Activated CD8-positive, alpha-beta memory T cell treated with anti-CD3 and anti-CD28 coated beads, Interleukin-2, amount 50 U/mL, for 48 hours (primary cell): ENCODE measurements at regions not wholly inside any gene's neighbourhood (a gene's known extent, or its start where the extent isn't known, plus 50 kb on each side); places are given as distances from the start of the nearest gene placed in this dataset.

Experiments
- DNase-seq: peaks from one replicate; pipeline ENCODE4 v3.0.0-alpha.2; 2020

GRCh38 chr9:26296910-26297572 is 595.6 kb downstream of the CAAP1 start:
- no peak for DNase-seq

GRCh38 chr9:26292943-26293342 is 599.7 kb downstream of the CAAP1 start:
- DNase-seq = no peak

- no peak for DNase-seq
Observed at GRCh38 chr9:26271495-26272122, 593.4 kb upstream of the TUSC1 start.

- no peak for DNase-seq
Observed at GRCh38 chr9:26266146-26266793, 588.0 kb upstream of the TUSC1 start.

- DNase-seq = no peak
Observed at GRCh38 chr9:26264709-26265601, 586.7 kb upstream of the TUSC1 start.

GRCh38 chr9:26263478-26263877 is 585.2 kb upstream of the TUSC1 start:
- no peak for DNase-seq

GRCh38 chr9:26262421-26263107 is 584.3 kb upstream of the TUSC1 start:
- DNase-seq = no peak

- no peak for DNase-seq
Observed at GRCh38 chr9:26261503-26262330, 583.5 kb upstream of the TUSC1 start.

- no peak for DNase-seq
Observed at GRCh38 chr9:26260238-26260637, 582.0 kb upstream of the TUSC1 start.

GRCh38 chr9:26247861-26248260 is 569.6 kb upstream of the TUSC1 start:
- DNase-seq = no peak

GRCh38 chr9:26244661-26245451 is 566.6 kb upstream of the TUSC1 start:
- no peak for DNase-seq

GRCh38 chr9:26243726-26244125 is 565.5 kb upstream of the TUSC1 start:
- no peak for DNase-seq

GRCh38 chr9:26243029-26243697 is 564.9 kb upstream of the TUSC1 start:
- DNase-seq = no peak

GRCh38 chr9:26240020-26240419 is 561.8 kb upstream of the TUSC1 start:
- DNase-seq = no peak

GRCh38 chr9:26237256-26237655 is 559.0 kb upstream of the TUSC1 start:
- no peak for DNase-seq

- no peak for DNase-seq
Observed at GRCh38 chr9:26234865-26235264, 556.6 kb upstream of the TUSC1 start.

- DNase-seq = no peak
Observed at GRCh38 chr9:26231391-26231790, 553.1 kb upstream of the TUSC1 start.

GRCh38 chr9:26229324-26230054 is 551.2 kb upstream of the TUSC1 start:
- no peak for DNase-seq

GRCh38 chr9:26228273-26228672 is 550.0 kb upstream of the TUSC1 start:
- no peak for DNase-seq

GRCh38 chr9:26221290-26221689 is 543.0 kb upstream of the TUSC1 start:
- DNase-seq = no peak
